HG03060 (cell line): ENCODE measurements at regions not wholly inside any gene's neighbourhood (a gene's known extent, or its start where the extent isn't known, plus 50 kb on each side); places are given as distances from the start of the nearest gene placed in this dataset.
"Not testable (repeated sequence)": the region's sequence is repeated elsewhere in the genome, so short reads cannot be mapped to it uniquely, and the experiment has no call there.

Experiments
- ATAC-seq: cut with Tn5 transposase; IDR thresholded peaks from one replicate; pipeline ENCODE4 v1.9.1; 2021; ENCODE audit warnings: low read depth, moderate number of reproducible peaks; ENCODE audit not compliant: unreplicated experiment

GRCh38 chr10:123221418-123221817 is 67.2 kb downstream of the BUB3 start:
- no peak for ATAC-seq

DNA sequence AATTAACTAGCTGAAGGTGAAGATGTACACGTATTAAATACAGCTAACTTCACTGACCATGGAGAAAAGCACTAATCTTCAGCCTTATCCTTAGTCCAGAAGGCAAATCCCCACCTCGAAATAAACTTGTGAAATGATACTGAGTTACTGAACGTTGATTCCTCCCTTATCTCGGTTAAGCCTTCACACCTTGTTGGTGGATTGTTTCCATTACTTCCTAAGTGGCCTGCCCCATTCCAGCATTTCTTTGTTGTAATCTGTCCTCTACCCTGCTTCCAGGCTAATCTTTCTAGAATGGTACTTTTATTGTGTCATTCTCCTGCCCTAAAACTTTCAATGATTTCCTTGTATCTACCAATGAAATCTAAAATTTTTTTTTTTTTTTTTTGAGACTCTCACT is 68.6 kb downstream of the BUB3 start:
- no peak for ATAC-seq

DNA sequence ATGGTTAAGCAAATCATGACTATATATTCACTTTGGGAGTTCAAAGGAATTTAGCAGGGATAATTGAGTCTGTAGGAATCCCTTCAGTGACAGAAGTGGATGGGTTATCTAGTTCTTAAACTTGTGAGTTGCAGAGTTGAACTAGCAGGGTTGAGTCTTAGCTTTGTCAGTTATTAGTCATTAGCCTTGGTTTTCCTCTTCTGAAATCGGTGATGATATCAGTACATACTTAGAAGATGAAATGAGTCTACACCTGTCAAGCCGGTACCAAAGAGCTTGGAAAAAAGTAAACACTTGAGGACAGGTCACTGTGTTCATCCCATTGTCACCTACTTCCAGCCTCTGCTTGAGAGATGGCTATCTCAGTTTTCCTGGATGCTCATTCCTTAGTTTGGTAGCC is 73.5 kb downstream of the BUB3 start:
- ATAC-seq = no peak

- ATAC-seq = no peak
Observed at GRCh38 chr10:123229927-123230630, 75.9 kb downstream of the BUB3 start.

GRCh38 chr10:123232879-123233278 is 78.7 kb downstream of the BUB3 start:
- ATAC-seq = not testable (repeated sequence)

GRCh38 chr10:123235014-123235413 is 80.8 kb downstream of the BUB3 start:
- not testable (repeated sequence) for ATAC-seq

DNA sequence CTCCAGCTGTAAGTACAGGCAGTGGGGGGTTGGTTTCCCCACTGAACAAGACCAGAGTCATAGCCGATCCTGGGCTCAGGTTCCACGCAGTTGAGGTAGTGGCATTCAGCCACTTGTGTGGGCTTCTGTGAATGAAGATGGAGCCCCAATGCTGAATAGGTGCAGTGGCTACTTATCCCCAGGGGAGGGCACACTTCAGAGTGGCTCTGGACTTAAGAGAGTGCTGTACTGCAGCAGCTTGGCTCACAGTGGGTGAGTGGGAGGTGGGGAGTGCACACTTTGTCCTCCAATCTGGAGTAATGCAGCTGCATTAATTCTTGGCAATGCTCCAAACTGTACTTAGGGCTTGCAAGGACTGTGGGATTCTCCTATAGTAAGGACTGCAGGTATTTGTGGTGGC is 81.9 kb downstream of the BUB3 start:
- no peak for ATAC-seq

GRCh38 chr10:123240250-123240649 is 86.0 kb downstream of the BUB3 start:
- ATAC-seq = no peak

GRCh38 chr10:123240776-123241175 is 86.6 kb downstream of the BUB3 start:
- ATAC-seq = no peak

DNA sequence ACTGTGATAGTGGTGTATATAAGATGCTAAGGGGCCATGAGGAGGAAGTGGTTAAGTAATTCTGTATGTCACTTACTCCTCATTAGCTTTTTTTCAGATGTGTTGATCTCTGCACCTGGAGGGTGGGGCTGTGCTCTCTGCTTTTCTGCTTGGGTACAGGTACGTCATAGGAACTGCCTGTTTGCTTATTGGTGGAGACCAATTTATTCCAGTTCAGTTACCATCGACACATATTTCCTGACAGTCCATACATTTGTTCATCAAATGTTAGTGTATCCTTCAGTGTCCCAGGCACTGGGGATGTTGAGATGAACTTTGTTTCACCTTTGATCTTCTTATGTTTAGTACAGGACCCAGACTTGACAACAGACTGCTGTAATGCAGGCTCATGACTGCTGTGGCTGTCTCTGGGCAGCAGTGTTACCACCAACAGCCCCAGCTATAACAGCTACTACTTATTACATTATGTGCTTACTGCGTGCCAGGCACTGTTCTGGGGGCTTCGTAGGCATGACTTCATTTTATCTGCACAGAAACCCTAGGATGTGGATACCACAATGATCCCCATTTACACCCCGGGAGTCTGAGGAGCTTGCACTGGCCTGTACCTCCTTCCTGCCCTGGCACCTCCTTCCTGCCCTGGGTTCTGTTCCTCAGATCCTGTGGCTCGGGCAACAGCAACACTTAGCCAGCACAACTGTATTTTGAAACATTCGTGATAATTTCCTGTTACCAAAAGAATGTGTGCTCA is 87.4 kb downstream of the BUB3 start:
- ATAC-seq = no peak

DNA sequence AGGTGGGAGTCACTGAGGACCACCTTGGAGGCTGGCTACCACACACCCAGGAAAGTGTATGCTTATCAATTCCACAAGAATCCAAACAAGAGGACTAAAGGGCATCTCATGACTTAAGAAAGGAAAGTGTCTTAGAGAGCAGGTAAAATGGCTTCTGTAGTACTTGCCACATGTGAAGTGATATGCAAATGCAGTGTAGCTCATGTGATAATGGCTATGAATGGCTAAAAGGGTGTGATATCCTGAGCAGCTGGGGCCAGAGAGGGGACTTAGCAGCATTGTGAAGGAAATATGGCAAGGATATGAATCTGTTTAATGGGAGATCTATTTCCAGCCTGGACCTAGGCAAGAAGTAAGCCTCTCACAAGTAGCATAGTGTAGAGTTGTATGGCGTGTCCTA is 90.5 kb downstream of the BUB3 start:
- no peak for ATAC-seq

GRCh38 chr10:123245264-123245663 is 91.1 kb downstream of the BUB3 start:
- ATAC-seq = no peak

DNA sequence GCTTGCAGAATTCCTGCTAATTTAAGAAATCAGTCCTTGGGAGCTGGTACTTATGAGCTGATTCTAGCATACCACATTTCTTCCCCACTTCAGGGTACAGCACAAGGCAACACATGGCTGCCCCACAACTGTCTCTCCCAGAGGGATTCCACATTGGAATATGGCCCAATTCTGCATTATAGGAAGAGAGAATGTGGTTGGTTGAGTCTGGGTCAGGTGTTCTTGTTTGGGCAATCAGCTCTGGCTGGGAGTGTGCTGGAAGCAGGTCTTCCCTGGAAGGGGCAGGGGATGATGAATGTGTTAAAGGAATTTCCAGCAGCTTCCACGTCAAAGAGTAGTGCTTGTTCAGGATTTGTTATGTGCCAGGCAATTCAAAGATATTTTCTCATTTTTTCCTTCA is 95.7 kb downstream of the BUB3 start:
- no peak for ATAC-seq

GRCh38 chr10:123250640-123251039 is 96.4 kb downstream of the BUB3 start:
- no peak for ATAC-seq

DNA sequence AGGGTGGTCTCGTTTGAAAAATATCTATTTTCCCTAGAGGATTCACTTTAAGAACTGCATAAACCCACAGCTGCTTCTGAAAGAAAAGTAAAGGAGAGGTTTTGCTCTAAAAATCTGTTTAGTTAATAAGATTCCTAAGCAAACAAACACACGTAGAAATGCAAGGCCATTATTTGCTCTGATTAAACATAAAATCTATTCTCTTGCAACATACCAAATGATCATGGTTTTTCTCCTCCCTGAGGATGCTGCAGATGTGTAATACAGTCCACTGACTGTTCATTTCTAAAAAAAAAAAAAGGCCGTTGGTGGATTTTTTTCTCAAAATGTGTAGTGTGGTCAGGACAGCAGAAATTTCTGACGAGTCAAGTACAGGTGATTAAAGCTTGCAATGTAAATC is 98.6 kb downstream of the BUB3 start:
- ATAC-seq = no peak

DNA sequence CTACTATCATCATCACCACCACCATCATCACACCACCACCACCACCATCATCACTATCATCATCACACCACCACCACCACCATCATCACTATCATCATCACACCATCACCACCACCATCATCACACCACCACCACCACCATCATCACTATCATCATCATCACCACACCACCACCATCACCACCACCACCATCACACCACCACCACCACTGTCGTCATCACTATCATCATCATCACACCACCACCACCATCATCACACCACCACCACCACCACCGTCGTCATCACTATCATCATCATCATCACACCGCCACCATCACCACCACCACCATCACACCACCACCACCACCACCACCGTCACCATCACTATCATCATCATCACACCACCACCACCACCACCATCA is 100.1 kb downstream of the BUB3 start:
- not testable (repeated sequence) for ATAC-seq

DNA sequence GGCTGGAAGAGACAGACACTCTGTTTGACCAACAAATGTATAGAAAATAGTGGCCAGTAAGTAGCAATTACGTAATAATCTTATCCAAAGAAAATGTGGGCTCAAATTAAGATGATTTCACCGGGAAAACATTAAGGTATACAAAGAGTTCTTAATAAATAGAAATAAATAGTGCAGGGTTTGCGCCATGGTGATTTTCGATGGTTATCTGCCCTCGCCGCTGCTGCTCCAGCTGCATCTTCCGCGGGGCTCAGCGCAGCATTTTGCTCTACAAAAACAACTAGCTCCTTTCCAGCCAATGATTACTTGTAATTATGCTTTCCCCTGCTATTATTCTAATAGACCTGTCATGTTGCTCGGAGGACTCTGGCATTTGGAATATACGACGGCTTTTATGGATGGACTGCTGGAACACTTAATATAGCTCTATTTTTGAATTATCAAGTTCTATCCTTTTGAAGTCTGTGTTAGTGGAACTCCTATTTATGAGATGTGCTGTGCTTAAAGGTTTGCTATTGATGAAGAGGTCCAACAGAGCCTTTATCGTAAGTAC is 103.8 kb downstream of the BUB3 start:
- ATAC-seq = no peak

- ATAC-seq = no peak
Observed at GRCh38 chr10:123259081-123259480, 104.9 kb downstream of the BUB3 start.

- no peak for ATAC-seq
Observed at GRCh38 chr10:123259791-123260190, 105.6 kb downstream of the BUB3 start.

GRCh38 chr10:123262456-123262855 is 108.3 kb downstream of the BUB3 start:
- ATAC-seq = no peak

- ATAC-seq = no peak
Observed at GRCh38 chr10:123266971-123267370, 112.8 kb downstream of the BUB3 start.

DNA sequence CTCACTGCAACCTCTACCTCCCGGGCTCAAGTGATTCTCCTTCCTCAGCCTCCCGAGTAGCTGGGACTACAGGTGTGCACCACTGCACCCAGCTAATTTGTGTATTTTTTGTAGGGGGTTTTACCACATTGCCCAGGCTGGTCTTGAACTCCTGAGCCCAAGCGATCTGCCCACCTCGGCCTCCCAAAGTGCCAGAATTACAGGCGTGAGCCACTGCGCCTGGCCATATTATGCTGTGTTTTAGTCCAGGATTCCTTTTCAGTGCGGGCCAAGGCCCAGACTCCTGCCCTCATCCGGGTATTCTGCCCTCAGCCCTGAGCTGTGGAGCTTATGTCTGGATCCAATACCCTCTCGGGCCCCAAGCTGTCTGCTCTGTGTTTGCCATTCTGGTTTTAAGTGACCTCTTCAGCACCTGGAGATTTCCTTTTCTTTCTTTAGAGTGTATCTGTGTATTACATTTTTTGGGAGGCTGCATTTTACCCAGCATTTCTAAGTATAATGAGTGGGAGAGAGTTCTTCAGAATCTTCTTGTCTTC is 114.9 kb downstream of the BUB3 start:
- no peak for ATAC-seq
